Glutamatergic neuron (in vitro differentiated cells): ENCODE measurements at regions not wholly inside any gene's neighbourhood (a gene's known extent, or its start where the extent isn't known, plus 50 kb on each side); places are given as distances from the start of the nearest gene placed in this dataset.
"Not testable (repeated sequence)": the region's sequence is repeated elsewhere in the genome, so short reads cannot be mapped to it uniquely, and the experiment has no call there.

ENCODE experiments used
- DNase-seq: peaks from one replicate; pipeline ENCODE4 v3.0.0; 2022
- H3K27ac Mint-ChIP-seq: one replicate; pipeline ENCODE4 v1.8.0; 2020; ENCODE audit warnings: mild to moderate bottlenecking, mixed read lengths, inconsistent platforms; ENCODE audit not compliant: unreplicated experiment
- H3K27me3 Mint-ChIP-seq: one replicate; pipeline ENCODE4 v1.8.0; 2020; ENCODE audit warnings: mild to moderate bottlenecking, moderate library complexity, mixed read lengths, inconsistent platforms; ENCODE audit not compliant: unreplicated experiment
- H3K36me3 Mint-ChIP-seq: one replicate; pipeline ENCODE4 v1.8.0; 2020; ENCODE audit warnings: mild to moderate bottlenecking, mixed read lengths, inconsistent platforms; ENCODE audit not compliant: unreplicated experiment
- H3K4me1 Mint-ChIP-seq: one replicate; pipeline ENCODE4 v1.8.0; 2020; ENCODE audit warnings: mild to moderate bottlenecking, low read depth, mixed read lengths, inconsistent platforms; ENCODE audit not compliant: unreplicated experiment
- H3K4me3 Mint-ChIP-seq: one replicate; pipeline ENCODE4 v1.8.0; 2020; ENCODE audit warnings: mild to moderate bottlenecking, mixed read lengths, inconsistent platforms; ENCODE audit not compliant: unreplicated experiment
- H3K9me3 Mint-ChIP-seq: one replicate; pipeline ENCODE4 v1.8.0; 2020; ENCODE audit warnings: mild to moderate bottlenecking, moderate library complexity, mixed read lengths, inconsistent platforms; ENCODE audit not compliant: unreplicated experiment
- TF ChIP-seq, protein P1 (sequence below): fragments of 200-600 bp; sonication (generic); IDR thresholded peaks from one replicate; pipeline ENCODE4 v1.5.0; 2021; ENCODE audit not compliant: partially characterized antibody, unreplicated experiment

DNA sequence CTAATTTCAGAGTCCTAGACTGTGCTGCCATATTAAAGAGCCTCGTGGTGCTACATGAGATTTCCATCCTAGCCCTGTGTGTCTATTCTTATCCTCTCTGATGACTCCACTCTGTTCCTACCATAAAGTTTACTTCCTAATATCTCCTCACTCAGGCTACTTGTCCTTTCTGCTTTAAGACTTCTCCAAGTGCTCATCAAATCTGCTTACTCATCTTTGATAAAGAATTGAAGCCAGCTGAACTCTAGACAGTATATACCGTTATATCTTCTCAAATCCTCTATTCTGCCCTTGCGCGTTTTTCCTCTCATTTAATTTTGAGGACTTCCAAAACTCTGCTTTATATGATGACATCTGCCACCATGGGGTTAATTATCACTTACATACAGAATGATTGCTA is 539.5 kb downstream of the HAPSTR1 start:
- H3K27me3 Mint-ChIP-seq = no peaks in the 10 kb centered on the region
- TF ChIP-seq, protein P1, sequence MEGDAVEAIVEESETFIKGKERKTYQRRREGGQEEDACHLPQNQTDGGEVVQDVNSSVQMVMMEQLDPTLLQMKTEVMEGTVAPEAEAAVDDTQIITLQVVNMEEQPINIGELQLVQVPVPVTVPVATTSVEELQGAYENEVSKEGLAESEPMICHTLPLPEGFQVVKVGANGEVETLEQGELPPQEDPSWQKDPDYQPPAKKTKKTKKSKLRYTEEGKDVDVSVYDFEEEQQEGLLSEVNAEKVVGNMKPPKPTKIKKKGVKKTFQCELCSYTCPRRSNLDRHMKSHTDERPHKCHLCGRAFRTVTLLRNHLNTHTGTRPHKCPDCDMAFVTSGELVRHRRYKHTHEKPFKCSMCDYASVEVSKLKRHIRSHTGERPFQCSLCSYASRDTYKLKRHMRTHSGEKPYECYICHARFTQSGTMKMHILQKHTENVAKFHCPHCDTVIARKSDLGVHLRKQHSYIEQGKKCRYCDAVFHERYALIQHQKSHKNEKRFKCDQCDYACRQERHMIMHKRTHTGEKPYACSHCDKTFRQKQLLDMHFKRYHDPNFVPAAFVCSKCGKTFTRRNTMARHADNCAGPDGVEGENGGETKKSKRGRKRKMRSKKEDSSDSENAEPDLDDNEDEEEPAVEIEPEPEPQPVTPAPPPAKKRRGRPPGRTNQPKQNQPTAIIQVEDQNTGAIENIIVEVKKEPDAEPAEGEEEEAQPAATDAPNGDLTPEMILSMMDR = no peak
- peaks cover 2% of the 10 kb centered on the region for H3K4me1 Mint-ChIP-seq

DNA sequence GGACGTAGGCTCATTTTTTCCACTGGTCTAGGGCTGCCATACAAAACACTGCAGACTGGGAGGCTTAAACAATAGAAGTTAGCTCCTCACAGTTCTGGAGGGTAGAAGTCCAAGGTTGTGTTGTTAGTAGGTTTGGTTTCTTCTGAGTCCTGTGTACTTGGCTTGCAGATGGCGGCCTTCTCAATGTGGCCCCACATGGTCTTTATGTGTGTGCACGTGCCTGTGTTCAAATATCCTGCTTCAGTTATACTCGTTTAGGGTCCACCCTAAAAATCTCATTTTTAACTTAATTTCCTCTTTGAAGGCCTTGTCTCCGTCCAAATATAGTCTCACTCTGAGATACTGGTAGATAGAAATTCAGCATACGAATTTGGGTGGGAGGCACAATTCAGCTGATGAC is 542.4 kb downstream of the HAPSTR1 start:
- Mint-ChIP-seq H3K4me1 (peaks cover 2% of the 10 kb centered on the region), H3K4me3 (no peak overlapping the region), H3K9me3 (peaks cover 8% of the 10 kb centered on the region), H3K27me3 (no peaks in the 10 kb centered on the region), H3K36me3 (peaks cover 11% of the 10 kb centered on the region), H3K27ac (no peak overlapping the region)
- no peak for DNase-seq
- TF ChIP-seq, protein P1 = no peak

More for the DNA sequence above, 539.5 kb downstream of the HAPSTR1 start:
- no peak for DNase-seq
- H3K4me3 Mint-ChIP-seq = no peak overlapping the region
- H3K9me3 Mint-ChIP-seq = peaks cover 8% of the 10 kb centered on the region
- peaks cover 11% of the 10 kb centered on the region for H3K36me3 Mint-ChIP-seq
- no peak overlapping the region for H3K27ac Mint-ChIP-seq

DNA sequence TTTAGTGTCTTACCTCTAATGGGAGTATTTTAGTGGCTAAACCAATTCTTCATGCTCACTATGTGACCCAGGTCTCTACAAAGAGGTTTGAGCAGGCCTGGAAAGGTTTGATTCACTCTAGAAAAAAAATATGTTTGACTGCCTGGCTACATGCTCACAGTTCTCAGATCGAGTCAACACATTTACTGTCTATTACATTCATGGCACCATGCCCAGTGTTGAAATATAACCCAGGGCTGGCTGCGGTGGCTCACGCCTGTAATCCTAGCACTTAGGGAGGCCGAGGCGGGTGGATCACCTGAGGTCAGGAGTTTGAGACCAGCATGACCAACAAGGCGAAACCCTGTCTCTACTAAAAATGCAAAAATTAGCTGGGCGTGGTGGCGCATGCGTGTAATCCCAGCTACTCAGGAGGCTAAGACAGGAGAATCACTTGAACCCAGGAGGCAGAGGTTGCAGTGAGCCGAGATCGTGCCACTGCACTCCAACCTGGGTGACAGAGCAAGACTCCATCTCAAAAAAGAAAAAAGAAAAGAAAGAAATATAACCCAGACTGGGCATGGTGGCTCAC is 543.8 kb downstream of the HAPSTR1 start:
- not testable (repeated sequence) for H3K27me3 Mint-ChIP-seq, H3K4me3 Mint-ChIP-seq, H3K27ac Mint-ChIP-seq, H3K9me3 Mint-ChIP-seq, H3K4me1 Mint-ChIP-seq, DNase-seq
- peaks cover 11% of the 10 kb centered on the region for H3K36me3 Mint-ChIP-seq

DNA sequence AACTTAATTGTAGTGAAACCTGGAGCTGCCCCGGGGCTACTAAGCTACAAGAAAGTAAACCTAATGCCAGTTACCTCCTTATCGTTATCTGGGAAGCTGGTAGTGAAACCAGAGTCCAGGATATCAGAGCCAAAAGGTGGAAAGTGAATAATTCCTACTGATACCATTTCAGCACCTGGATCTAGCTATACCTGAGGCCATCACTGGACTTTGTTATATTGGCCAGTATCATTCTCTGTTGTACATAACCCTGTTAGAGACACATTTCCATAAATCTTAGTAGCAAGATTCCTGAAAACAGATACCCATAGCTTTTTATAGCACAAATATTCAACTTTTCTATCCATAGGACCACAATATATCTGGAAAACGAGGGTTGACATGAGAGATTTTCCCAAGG is 538.0 kb downstream of the GRIN2A start:
- TF ChIP-seq, protein P1 = no peak
- H3K9me3 Mint-ChIP-seq = peaks cover 6% of the 10 kb centered on the region
- H3K4me1 Mint-ChIP-seq = no peaks in the 10 kb centered on the region
- no peak for DNase-seq
- no peak overlapping the region for H3K27ac Mint-ChIP-seq
- H3K27me3 Mint-ChIP-seq = no peaks in the 10 kb centered on the region
- H3K36me3 Mint-ChIP-seq = no peaks in the 10 kb centered on the region
- H3K4me3 Mint-ChIP-seq = no peak overlapping the region

GRCh38 chr16:9645911-9646310 is 536.3 kb downstream of the GRIN2A start:
- Mint-ChIP-seq H3K27me3 (no peaks in the 10 kb centered on the region), H3K27ac (no peak overlapping the region), H3K9me3 (peaks cover 6% of the 10 kb centered on the region), H3K4me1 (no peaks in the 10 kb centered on the region), H3K36me3 (no peaks in the 10 kb centered on the region), H3K4me3 (no peak overlapping the region)
- TF ChIP-seq, protein P1 = no peak
- DNase-seq = no peak
